Right ventricle myocardium superior (tissue), 1 donor: ENCODE measurements at regions not wholly inside any gene's neighbourhood (a gene's known extent, or its start where the extent isn't known, plus 50 kb on each side); places are given as distances from the start of the nearest gene placed in this dataset.
"Not testable (repeated sequence)": the region's sequence is repeated elsewhere in the genome, so short reads cannot be mapped to it uniquely, and the experiment has no call there.

Experiments
- ATAC-seq: fragments of 200-7000 bp; cut with Tn5 transposase; one replicate; pipeline ENCODE4 v1.9.1; 2020; ENCODE audit warnings: mild to moderate bottlenecking; ENCODE audit not compliant: poor library complexity
- DNase-seq: peaks from one replicate; pipeline ENCODE4 v3.0.0-alpha.2; 2020
- intact Hi-C: fragments of 100-400 bp; cut with DNase I; formaldehyde crosslinking; loops from one replicate; pipeline ENCODE4 v1.11.2; 2022
- donor health status: DM: no; HTN: yes; CAD: no; lungs with severe emphysema.

DNA sequence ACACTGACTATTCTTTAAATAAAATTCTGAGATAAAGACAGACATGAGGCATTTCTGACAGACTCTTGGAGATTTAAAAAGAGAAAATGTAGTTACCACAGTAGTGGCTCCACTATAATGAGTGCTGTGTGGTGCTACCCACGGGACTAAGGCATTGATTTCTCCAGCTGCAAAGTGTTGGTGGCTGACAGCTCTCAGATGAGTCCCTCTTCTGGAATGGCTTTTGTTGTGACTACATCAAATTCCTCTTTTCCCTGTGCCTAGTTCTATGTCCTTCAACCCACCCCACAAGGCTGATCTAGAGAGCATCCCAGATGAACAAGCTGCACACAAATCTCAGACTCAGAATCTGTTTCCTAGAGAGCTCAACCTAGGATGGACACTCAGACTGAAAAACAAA lies 884.8 kb upstream of the ZEB2 start:
- ATAC-seq (no peak), DNase-seq (no peak)
- intact Hi-C loops, result no loop called here

DNA sequence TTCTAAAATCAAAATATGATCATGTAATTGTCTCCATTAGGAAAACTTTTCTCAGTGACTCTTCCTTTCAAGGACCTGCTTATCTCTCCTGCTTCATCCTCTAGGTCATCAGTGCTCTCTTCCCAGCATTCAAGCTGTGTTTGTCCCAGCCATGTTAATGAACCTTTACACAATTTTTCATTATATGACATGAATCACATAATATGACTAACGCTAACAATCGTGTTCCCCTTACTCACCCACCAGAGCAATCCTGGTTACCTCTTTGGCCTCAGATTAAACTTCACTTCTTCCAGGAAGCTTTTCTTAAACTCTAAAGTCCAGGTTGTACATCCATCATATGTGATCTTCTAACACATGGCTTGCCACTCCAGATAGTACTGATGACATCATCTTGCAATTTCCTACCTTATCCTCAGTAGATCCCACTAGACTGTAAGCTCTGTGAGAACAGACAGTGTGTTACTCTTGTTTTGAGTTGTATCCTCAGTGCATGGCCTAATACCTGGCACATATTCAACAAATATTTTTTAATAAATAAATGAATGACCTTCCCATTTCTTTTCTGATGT lies 882.9 kb upstream of the ZEB2 start:
- intact Hi-C loops, result no loop called here
- ATAC-seq, result no peak

DNA sequence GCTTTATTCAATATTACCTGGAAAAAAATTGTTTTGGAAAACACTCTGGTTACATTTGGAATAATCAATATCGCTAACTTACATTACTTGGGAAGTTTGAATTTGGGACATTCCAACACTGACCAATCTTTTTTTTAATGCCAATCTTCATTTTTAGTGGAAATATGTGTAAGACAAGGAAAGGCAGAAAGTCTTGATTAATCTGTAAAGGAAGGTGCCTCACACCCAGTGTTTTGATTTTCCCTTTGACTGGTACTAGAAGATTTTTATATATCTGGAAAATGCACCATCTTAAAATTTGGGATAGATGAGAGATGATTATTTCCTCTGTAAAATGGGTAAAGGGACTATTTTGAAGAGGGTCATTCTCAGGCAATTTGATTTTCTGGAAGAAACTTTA lies 879.2 kb upstream of the ZEB2 start:
- intact Hi-C loops, result no loop called here
- DNase-seq (no peak), ATAC-seq (no peak)

More for the DNA sequence above, 882.9 kb upstream of the ZEB2 start:
- no peak for DNase-seq

DNA sequence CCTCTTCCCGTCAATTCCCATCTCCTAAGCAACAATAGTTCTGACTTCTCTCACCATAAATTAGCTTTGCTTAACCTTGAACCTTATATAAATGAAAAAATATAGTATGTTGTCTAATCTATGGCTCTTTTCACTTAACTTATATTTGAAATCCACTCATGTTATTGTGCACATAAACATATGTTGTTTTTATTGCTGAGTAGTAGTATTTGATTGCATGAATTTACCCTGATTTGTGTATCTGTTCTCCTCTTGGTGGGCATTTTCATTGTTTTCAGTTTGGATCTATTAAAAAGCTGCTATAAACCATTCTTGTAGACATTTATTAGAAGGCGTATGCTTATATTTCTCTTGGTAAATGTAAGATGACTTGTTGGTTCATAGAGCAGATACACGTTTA lies 874.3 kb upstream of the ZEB2 start:
- intact Hi-C loops, result no loop called here
- ATAC-seq, result no peak
- DNase-seq, result no peak

DNA sequence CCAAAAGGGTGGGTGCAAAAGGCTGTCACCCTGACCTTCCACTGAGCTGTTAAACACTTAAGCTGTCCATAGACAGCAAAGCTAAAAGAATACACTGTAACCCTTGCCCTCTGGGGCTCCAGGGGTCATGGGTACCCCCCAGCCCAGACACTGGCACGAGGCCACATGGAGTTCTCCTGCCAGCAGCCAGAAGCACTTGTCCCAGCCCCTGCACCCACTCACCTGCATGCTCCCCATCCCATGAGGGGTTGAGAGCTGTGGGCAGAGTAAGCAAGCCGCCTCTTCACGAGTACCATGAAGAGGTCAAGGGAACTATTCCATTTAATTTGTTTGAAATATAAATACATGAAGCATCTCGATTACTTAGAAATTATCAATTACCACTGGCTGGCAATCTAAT lies 867.1 kb upstream of the ZEB2 start:
- ATAC-seq (no peak), DNase-seq (no peak)
- intact Hi-C loops, result no loop called here

DNA sequence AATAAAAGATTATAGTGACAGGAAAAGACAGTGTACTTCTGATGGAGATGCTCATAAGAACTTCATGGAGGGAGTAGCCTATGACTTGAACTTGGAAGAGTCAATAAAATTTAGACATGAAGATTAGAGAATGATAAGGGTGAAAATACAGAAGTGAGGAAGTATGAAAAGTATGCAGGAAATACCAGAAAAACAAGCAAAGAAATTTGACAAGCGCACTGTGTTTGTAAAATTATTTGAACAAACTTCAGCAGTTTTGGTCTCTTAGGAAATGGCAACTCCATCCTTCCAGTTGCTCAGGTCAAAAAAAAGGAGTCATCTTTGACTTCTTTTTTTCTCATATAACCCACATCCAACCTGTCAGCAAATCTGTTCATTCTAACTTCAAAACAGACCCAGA lies 864.0 kb upstream of the ZEB2 start:
- no peak for DNase-seq
- intact Hi-C loops, result no loop called here
- no peak for ATAC-seq

DNA sequence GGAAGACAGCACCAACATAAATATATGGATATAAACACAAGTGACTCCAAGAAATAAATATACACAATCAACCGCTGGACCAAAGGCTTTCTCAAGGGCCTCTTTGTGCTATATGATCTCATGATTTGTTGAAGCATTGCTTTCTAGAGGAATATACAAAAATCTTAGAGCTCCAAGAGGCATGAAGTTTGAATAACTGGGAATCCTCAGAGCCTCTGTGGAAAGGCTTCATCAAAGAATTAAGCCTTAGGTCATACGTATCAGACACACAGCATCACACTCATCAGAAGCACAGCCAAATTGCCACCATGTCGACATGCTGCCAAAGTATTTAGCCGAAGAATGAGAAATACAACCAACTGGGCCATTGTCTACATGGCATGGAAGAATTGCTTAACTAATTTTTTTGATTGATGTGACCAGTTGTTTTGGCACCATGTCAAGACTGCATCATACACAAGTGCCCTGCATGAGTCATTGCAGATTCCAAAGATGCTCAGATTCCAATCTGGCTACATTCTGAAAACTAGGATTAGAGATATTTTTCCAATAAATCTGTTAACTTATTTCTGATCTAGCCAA lies 860.6 kb upstream of the ZEB2 start:
- intact Hi-C loops, result no loop called here
- DNase-seq, result no peak
- ATAC-seq, result no peak

DNA sequence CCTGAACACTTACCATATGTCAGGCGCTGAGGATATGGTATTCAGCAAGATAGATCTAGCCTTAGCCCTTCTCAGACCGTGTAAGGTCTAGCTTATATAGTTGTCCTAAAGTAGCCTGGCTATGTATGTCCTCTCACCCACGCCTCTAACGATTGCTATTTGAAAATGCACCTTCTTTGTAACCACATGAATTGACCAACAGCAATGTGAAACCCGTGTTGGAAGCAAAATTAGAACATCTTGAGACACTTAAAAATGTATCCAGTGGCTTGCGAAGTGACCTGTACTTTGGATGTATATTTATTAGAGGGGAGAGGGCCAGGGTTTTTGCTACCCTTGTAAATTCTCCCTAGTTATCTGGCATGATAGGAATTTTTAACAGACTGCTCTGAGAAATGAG lies 860.0 kb upstream of the ZEB2 start:
- intact Hi-C loops, result no loop called here
- no peak for DNase-seq
- ATAC-seq, result no peak

DNA sequence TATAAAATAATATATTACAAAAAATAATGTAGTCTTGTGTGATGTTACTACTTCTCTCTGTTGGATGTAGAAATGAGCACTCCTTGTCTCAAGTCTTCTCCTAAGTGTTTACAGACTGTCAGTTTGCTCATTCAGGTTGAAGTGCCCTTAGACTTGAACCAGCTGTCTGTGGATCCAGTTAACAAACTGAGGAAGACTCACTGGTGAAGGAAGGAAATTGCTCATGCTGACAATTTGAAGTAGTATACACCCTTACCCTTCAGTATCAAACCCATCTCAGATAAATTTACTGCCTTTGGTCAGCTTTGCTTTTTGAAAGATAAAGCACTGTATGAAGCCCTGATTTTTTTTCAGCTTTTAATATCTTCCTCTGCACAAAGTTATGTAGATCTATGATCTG lies 854.2 kb upstream of the ZEB2 start:
- no peak for ATAC-seq
- no peak for DNase-seq
- intact Hi-C loops, result no loop called here

DNA sequence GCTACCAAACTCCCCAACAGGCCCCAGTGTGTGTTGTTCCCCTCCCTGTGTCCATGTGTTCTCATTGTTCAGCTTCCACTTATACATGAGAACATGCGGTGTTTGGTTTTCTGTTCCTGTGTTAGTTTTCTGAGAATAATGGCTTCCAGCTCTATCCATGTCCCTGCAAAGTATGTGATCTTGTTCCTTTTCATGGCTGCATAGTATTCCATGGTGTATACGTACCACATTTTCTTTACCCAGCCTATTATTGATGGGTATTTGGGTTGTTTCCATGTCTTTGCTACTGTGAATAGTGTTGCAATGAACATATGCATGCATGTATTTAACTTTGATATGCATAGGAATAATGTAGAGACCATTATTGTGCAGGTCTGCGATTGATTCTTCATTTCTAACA lies 847.4 kb upstream of the ZEB2 start:
- ATAC-seq, intact Hi-C loops: not testable (repeated sequence)

DNA sequence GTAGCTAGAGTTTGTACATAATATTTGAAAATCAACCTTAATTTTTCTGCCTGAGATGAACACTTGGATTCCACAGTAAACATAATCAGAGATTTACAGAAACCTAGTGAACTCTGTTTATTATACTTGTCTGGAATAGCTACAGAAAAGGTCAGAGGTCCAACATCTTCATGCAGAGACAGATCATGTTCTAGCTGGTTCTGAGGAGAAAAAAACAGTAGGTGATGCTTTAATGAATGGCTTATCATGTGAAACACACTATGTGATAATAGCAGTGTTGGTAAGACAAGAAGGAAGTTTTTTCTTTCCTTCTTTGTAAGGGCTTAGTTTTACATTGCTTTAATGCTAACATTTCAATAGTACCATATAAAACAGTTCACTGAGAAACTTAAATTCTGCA lies 846.4 kb upstream of the ZEB2 start:
- no peak for DNase-seq
- intact Hi-C loops, result no loop called here
- no peak for ATAC-seq

More for the DNA sequence above, 847.4 kb upstream of the ZEB2 start:
- not testable (repeated sequence) for DNase-seq

DNA sequence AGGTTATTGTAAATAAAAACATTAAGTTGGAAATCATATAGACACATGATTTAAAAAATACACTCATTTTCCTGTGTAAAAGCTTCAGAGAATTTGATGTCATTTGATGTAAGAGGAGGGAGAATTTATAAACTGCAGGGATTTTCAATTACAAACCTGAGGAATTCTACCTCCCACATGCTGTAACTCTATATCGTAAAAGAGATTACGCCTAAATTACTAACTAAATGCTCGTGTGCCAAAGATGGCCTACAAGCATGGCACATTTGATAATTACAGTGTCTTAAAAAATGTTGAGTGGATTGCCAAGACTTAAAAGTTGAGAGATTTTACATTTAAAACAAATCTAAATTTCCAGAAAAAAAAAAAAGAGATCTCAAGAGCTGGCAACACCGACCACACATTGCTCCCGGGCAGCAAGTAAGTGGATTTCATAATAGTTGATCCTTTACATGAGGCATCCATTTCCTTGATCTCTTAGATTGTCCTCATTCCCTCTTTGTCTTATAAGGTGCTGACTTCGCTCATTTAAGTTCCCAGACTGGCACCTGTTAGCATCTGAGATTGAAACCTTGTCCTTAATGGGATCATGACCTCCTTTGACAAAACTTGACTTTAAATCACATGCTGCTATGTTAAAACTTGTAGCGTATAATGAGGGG lies 840.3 kb upstream of the ZEB2 start:
- DNase-seq, result no peak
- intact Hi-C loops, result no loop called here
- ATAC-seq, result no peak

DNA sequence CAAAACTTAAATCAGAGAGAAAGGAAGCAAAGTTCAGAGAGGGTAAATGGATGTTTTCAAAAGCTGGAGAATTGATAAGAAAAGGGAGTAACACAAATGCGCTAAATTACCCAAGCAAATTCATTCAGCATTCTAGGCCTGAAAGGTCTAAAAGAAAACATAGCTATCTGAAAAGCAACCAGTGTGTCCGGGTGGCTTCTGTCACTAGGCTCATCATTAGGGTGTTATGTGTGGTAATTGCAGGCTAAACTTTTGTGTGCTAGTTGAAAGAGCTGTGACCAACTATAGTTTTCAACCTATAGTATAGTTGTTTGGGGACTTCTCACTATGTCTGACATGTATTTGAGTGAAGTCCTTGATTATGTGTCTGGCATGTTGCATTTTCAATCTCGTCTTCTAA lies 839.6 kb upstream of the ZEB2 start:
- intact Hi-C loops, result no loop called here
- ATAC-seq (no peak), DNase-seq (no peak)

DNA sequence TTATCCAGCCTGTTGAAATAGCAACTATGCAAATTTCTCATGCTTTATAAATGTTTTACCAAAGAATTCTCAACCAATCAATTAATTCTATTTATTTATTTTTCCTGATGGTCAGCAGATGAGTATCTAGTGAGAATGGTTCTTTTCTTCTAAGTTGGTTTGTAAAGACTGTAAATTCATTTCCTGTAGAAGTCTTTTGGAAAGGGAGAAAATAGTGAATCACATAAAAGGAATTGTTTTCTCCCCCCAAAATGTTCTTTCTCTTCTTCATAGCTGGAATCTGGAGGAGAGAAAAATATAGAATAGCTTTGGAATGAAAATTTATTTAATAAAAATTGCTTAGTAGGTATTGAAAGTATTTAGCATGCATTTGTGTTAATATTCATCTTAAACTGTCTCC lies 836.1 kb upstream of the ZEB2 start:
- DNase-seq, result no peak
- ATAC-seq, result no peak
- intact Hi-C loops, result no loop called here

DNA sequence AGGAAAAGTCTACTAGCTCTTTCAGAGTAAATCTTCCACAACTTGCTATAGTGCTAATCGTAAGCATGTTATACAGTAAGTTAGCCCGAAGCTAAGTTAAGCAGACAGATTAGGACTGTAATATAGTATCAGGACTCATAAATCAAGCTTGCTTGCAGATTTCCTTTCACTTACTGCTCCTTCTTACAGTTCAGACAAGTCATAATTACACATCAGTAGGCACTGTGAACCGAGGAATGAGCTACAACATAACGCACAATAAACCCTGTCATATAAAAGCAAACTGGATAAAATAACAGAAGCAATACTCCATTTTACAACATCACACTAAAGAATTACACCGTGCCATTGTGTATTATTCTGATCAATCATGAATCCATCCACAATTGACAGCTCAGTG lies 832.6 kb upstream of the ZEB2 start:
- ATAC-seq, result no peak
- intact Hi-C loops, result no loop called here
- no peak for DNase-seq

DNA sequence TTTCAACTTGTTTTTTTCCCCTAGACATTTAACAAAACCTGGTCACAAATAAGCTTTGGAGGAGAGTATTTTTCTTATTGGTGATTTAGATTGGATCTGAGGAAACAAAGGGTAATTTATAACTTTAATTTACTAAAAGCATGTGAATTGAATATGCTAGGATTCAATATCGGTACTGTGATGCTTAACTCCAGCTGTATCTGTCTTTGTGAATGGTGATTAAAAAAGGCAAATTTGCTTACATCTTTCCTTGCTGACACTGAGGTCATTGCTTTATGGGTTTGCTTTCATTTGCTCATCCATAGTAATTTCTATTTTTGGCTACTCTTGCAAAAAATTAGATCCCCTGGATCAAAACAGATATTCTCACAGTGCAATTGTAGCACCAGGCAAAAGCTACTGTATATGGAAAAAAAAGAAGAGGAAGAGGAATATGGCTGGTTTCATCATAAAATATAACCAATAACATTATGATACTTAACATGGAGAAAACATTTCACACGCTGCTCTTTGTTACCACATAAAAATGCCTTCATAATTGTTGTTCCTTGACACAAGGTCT lies 832.0 kb upstream of the ZEB2 start:
- DNase-seq (no peak), ATAC-seq (no peak)
- intact Hi-C loops, result no loop called here

DNA sequence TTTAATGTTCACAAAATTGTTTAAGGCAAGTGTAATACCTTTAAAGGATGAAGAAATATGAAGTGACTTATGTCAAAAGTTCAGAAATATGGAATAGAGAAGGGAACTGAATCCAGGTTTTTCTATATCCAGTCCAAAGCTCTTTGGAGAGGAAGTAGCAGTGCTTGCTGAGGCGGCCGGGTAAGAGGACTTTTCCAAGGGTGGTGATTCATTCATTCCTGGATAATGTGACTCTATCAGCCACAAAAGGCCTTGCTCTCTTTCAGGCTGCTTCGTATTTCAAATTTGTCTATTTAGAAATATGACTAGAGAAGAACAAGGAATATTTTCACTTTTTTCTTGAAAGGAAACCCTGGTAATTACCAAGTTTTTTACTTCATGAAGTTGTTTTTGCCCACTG lies 830.1 kb upstream of the ZEB2 start:
- ATAC-seq, result no peak
- intact Hi-C loops, result no loop called here
- DNase-seq, result no peak

DNA sequence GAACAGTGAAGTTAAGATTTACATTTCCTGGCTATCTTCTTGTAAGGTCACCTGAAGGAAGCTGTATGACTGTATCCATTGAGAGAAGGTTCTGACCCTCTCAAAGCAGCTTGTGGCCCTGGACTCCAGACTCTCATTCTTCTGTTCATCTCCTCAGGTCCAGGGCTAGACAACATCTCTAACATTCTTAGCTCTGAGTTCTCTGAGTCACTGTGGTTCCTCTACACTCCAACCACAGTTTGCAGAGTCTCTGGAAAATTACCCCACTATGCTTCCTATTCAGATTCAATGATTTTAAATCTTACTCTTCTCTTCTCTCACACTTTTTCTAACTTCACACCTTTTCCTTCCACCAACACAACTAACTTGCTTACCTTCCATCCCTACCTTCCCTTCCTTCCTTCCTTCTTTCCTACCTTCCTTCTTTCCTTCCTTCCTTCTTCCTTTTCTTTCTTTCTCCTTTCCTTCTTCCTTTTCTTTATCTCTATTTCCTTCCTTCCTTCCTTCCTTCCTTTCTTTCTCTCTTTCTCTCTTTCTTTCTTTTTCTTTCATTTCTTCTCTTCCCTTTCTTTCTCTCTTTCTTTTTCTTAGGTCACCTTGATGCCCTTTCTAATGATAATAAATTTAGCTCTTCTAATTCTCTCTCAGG lies 824.3 kb upstream of the ZEB2 start:
- ATAC-seq (no peak), DNase-seq (no peak)
- intact Hi-C loops, result no loop called here

DNA sequence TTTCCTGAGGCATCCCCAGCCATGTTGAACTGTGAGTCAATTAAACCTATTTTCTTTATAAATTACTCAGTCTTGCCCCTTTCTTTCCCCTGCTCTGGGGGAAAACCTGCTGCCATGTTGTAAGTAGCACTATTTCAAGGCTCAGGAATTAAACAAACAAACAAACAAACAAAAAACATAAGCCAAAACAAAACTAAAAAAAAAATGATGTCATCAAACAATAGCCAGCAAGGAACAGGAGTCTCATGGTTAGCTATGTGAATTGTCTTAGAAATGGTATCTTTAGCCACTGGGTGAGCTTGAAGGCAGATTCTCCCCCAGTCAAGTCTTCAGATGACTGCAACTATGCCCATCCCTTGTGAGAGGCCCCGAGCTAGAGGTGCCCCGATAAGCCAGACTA lies 823.4 kb upstream of the ZEB2 start:
- intact Hi-C loops, result no loop called here

DNA sequence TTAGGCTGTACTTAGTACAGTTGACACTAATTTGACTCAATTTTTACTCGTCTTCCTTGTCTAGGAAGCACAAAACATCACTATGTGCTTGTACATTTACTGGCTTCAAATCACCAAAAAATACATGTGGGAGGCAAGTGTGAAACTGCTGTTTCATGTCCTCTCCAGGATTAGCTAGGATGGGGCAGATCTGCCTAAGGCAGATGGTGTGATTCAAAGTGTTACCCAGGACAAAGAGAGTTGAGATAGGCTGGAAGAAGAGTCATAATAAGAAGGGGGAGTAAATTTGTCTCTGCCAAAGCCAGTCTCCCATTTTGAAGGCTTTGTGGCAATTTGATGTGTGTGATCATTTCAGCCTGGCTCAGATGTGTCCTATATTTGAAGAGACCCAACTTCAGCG lies 821.6 kb upstream of the ZEB2 start:
- intact Hi-C loops, result no loop called here
- ATAC-seq, result no peak
- no peak for DNase-seq

More for the DNA sequence above, 823.4 kb upstream of the ZEB2 start:
- DNase-seq, result no peak
- ATAC-seq, result no peak
